ENCODE measurements at regions not wholly inside any gene's neighbourhood (a gene's known extent, or its start where the extent isn't known, plus 50 kb on each side); places are given as distances from the start of the nearest gene placed in this dataset.
"Not testable (repeated sequence)": the region's sequence is repeated elsewhere in the genome, so short reads cannot be mapped to it uniquely, and the experiment has no call there.

DNA sequence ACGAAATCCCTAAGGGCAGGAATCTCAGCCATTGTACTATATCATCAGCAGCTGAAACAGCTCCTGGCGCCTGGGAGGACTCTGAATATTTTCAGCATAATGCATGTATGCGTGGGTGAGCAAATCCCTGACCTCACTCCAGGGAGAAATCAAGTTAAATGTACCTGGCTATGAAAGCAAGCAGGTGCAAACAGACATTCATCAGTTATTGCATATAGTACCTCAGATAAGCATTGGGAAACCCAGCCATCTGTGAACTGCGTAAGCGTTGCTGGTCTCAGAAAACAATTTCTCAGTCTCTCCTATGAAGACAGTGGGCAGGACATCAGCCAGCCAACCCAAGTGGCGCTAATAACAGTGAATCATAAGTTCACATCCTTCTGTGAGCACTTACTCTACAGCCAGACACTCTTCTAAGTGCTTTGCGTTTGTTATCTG lies 622.6 kb downstream of the EPM2A start:
- DNase-seq (ENCODE audit: low spot score): no peak

DNA sequence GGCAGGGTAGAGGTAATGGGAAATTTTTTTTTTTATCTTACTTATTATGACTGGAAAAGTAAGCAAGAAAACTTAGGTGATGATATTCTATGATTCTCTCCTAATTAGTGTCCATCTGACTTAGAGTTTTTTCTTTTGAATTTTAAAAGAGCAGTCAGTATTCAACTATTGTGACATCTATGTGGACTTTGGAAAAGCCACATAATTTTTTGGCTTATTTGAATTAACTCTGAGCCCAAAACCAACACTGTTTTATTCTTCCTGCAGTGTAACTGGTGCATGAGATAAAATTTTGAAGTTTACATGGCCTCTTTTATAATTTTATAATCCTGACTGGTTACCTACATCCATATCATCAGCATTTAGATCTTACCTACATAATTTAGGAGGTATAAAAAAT lies 619.7 kb downstream of the EPM2A start:
- no peak for DNase-seq (ENCODE audit: low spot score)

DNA sequence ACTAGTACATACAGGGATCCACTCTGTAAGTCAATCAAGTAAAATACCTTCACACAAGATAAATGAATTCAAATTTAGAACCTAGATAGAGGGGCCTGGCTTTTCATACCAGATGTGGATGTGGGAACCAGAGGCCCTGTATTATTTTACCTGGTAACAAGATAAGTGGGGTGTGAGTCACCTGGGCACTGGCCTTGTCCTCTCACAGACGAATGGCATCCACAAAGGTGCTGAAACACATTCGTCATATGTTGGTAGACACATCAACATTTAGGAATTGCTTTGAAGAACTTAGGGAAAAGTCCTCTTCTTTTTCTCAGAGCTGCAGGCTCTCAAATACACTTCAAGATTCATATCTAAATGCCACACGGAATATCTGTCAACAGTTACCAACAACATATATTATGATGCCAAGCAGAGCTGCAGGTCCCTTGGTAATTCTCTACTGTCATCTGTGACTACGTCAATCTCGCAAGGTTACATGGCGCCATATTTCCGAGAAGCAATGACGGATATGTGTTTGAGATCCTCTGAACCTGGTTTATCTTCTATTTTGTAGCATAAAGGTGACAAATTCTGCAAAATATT lies 618.6 kb downstream of the EPM2A start:
- no peak for DNase-seq (ENCODE audit: low spot score)

DNA sequence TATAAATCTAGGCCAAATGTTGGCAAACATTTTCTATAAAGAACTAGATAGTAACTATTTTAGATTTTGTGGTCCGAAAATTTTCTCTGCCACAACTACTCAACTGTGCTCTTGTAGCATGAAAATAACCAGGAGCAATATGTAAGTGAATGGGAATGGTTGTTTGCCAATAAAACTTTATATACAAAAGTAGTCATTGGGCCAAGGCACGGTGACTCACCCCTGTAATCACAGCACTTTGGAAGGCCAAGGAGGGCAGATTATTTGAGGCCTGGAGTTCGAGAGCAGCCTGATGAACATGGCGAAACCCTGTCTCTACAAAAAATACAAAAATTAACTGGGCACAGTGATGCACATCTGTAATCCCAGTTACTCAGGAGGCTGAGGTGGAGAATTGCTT lies 617.1 kb downstream of the EPM2A start:
- peak; percentile 12 for DNase-seq (ENCODE audit: low spot score)

DNA sequence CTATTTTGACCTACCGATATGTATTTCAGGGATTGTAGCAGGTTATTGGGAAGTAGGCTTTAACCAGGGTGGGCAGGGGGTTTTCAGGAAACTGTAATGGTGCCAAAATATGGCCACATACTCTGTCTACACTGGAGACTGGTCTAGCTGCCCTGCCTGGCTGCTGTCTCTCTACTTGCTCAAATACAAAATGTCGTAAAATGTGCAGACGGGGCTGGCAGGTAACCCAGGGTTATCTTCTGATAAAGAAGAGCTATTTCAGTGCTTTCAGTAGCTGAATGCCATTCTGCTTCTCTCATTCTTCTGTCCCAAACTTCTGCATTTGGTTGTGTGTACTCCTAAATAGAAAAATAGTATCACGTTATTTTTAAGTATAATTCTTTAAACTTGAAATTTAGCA lies 616.2 kb downstream of the EPM2A start:
- no peak for DNase-seq (ENCODE audit: low spot score)

DNA sequence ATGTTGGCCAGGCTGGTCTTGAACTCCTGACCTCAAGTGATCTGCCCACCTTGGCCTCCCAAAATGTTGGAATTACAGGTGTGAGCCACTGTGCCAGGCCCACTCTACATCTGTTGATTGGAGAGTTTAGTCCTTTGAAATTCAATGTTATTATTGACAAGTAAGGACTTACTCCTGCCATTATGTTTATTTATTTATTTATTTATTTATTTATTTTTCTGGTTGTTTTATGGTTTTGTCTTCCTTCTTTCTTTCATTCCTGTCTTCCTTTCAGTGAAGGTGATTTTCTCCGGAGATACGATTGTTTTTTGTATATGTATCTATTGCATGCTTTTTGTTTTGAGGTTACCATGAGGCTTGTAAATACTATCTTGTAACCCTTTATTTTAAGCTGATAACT lies 602.6 kb downstream of the EPM2A start:
- no peak for DNase-seq (ENCODE audit: low spot score)

DNA sequence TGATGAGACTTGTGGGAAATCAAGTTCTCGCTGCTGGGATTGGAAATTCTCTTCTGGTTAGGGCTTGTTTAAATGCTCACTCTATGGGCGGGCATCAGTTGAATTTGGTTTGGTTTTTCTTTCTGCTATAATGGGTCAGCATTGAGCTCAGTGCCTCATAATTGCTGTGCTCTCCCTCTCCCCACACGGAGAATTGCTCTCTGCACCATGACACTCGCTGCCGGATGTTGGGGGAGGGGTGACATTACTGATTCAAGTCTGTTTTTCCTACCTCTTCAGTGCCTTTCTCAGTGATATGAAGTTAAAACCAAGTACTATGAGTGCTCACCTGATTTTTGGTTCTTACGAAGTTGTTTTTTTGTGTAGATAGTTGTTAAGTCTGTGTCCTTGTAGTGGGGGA lies 599.6 kb downstream of the EPM2A start:
- no peak for DNase-seq (ENCODE audit: low spot score)

DNA sequence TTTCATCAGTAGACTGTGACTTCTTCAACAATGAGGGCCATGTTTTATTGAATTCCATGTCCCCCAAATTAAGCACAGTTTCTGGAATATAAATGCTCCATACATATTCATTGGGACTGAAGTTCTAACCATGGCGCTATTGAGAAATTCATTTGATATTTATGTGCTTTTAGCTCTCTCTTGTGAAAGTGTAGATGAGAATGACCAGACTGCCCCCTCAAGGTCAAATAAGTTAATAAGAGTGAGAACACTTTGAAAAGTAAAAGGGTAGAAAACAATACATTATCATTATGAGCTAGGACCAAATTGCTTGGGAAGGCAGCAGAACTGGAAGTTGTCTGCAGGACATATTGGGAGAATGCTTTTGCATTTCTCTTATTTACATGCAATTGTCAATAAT lies 597.9 kb downstream of the EPM2A start:
- DNase-seq (ENCODE audit: low spot score): peak; percentile 6

DNA sequence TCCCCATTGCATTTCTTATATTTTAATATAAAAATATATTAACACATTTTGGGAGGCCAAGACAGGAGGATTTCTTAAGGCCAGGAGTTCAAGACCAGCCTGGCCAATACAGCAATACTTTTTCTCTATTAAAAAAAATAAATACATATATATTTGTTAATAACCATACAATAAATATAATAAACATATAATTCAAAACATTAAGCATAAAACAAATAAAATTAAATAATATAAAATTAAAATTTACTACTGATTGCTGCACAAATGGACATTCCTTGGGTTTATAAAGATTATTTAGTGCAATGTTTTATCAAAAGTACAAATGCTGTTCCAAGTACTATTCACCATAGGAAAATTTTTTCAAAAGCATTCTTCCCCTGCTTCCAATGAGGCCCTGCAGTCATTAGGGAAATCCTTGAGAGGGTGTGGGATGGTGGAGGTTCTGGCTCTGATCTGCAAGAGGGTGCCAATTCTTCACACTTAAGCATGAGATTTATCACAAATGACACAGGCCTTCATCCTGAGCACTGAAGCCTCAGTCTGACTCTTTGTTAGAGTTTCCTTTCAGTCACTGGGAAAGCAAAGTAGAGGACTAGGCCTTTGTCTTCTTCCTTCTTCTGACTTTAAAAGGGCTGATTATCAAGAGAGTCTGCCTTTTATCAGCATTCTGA lies 596.7 kb downstream of the EPM2A start:
- DNase-seq (ENCODE audit: low spot score): no peak

DNA sequence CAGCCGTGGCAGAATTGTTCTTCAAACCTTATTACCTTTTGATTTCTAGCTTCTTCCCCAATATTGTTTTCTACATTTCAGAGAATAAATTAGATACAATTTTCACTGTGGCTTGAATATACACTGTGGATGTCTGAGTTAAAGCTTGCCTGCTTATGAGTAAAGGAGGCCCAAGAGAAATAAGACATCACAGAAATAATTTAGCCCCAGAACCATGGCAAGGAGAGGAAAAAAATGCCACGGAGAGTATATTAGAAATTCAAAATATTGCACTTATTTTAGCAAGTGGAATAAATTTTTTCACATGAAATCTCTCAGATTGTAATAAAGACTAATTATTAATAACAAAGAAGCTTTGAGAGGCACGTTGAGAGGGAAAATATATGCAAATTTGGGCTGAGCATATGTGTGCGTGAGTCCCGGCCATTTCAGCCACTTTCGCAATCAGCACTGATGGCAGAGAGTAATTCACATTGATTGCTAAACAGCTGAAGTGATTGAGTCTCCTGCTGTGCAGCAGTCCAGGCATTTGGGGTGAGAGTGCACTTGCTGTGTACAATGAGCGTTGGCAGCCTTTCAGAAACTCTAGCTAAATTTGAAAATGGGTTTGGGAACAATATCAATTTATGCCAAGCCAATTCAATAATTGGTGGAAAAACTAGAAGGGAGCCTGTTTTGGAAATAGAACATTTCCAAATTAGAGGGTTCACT lies 596.0 kb downstream of the EPM2A start:
- DNase-seq (ENCODE audit: low spot score): no peak

DNA sequence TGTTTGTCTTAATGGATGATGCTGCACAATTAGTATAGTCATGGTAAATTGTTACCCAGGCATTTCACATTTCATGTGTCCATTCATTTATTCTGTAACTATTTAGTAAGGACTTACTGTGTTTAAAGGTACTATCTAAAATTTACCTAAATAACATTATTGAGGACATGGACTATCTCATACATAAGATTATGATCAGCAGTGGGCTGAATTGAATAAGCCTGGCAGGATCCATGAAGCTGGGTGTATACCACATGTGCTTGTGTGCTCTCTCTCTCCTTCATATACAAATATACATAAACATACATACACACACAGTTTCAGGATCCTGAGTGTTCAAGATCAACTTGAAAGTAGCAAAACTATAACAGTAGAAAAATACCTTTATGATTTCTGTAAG lies 595.4 kb downstream of the EPM2A start:
- DNase-seq (ENCODE audit: low spot score): no peak

DNA sequence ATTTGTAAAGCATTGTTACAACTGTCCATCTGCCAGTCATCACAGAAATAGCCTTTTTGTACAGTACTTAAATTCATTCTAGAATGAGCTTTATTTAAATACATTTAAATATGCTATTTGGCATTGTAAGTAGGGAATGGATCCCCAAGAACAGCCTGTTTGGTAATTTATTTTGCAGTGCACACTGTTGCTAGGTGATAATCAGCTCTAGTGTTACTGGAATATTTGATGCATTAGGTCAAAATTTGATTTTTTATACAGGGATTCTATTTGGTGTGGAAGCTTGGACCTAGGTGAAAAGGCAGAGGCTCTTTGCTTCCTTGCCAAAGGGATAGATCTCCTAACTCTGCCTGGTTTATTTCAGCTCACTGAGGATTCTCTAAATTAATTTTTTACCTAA lies 593.7 kb downstream of the EPM2A start:
- DNase-seq (ENCODE audit: low spot score): no peak

DNA sequence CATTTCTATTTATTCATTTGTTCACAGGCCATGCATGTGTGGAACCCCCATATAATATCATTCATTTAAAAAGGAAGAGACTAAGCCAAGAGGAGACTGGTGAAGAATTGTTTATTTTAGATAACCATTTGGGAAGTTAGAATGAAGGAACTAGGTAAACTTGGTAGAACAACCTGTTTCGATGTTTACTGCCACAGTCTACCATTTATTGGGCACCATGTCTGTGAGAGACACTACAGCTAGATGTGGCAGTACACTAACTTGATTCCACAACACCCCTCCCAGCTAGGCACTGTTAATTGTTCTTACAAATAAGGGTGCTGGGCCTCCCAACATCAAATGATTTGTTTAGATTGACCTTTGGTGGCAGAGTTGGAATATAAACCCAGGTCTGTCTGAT lies 592.4 kb downstream of the EPM2A start:
- DNase-seq (ENCODE audit: low spot score): no peak

DNA sequence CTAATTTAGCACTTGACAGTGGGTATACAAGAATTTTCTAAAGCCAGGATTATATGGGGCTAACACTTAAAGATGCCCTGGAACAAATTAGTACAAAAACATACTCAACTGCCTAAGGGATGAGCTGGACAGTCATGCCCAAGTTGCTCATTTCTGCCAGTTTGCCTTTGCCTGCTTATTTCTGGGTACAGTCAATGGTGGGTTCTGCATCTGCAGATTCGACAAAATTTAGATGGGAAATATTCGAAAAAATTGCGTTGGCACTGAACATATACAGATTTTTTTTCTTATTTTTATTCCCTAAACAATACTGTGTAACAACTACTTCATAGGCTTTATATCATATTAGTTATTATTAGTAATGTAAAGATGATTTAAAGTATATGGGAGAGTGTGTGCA lies 591.9 kb downstream of the EPM2A start:
- no peak for DNase-seq (ENCODE audit: low spot score)

DNA sequence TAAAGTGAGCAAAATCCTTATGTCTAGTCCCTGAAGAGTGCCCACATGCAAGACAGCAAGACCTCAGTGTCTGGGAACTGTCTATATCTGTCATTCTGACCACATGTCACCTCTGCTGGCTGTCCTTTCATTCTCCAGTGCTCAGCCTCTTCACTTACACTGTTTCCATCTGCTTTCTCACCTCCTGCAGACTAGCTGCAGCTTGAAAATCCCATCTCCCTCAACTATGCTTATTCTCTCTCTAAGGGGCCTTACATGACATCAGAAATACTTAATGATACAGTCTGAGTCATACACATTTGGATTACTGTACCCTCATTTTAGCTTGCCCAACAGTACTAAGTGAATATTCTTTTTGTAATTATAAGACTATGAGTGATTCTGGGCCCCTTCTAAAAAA lies 587.8 kb downstream of the EPM2A start:
- DNase-seq (ENCODE audit: low spot score): peak; percentile 44

DNA sequence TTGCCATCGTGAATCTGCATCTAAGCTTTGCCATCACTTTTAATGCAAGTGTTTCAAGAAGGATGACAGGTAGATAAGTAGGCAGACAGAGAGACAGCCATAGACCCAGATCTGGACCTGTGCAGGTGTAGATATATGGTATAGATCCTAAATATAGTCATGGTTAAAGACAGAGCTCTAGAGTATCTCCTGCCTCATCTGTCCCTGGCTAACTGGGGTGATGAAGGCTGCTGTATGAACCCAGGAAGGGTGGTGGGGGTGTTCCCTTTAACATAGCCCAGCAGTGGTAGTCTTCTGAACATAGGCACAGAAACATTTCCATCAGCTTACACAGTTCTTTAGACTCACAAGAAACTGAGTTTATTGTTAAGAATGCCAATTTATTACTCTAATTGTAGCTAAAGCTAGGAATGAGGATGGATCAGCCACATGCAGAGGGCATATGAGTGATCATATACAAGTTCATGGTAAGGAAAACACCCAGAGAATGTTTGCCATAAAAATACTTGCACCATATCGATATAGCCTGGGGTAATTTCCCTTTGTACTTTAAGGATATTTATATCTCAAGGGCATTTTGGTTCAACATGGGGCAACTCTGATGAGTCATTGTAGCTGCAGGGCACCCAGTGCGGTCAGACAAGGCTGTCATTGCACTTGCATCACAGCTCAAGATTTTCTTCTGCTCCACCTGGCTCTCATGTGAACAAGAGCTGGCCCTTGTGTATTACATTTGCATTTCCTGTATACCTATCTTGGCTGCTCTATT lies 587.2 kb downstream of the EPM2A start:
- peak; percentile 57 for DNase-seq (ENCODE audit: low spot score)

DNA sequence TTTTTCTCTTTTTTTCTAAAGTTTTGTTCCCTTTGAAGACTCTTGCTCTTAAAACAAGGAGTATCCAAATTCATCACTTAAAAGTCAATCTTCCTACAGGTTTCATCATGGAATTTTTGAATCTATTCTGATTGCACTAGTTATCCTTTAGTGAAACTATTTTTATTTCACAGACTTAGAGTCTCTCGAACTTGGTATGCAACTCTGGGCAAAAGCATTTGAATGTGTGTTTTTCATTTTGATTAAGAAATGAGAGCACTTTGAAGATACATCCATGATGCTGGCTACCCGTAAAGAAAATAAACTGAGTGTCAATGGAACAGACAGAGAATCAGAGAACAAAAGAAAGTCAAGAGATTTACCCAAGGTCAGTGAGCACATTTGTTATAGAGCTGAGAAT lies 586.5 kb downstream of the EPM2A start:
- DNase-seq (ENCODE audit: low spot score): no peak

DNA sequence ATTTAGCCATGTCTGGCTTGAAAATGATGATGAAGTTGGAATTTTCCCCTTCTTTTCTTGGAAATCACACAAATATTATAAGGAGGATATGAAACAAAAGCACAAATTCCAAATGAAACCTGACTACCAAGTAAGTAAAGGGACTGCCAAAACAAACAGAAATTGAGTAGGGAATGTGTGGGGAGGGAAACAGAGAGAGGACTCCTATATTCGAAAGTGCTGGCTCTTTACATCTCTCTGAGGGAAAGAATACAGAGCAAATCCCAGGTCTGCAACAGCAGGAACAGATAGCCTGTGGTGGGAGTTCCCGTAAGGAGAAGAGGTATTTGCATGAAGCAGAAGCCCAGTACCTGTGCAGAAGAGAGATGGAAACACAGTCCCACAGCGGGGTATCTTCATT lies 583.7 kb downstream of the EPM2A start:
- DNase-seq (ENCODE audit: low spot score): no peak

DNA sequence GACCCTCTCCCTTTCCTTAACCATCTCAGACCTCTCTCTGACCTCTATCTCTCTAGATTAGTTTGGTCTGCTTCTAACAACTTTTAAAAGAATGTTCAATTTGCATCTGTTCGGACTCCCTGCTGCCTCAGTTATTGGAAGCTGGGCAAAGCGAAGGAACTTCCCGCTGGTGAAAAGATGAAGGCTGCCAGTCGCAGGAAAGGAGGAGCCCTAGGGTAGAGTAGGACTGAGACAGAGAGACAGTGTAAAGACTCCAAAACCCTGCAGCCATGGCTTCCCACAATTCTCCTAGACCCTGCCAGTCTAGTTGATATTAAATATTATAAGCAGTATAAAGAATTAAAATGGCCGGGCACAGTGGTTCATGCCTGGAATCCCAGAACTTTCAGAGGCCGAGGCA lies 581.8 kb downstream of the EPM2A start:
- no peak for DNase-seq (ENCODE audit: low spot score)

DNA sequence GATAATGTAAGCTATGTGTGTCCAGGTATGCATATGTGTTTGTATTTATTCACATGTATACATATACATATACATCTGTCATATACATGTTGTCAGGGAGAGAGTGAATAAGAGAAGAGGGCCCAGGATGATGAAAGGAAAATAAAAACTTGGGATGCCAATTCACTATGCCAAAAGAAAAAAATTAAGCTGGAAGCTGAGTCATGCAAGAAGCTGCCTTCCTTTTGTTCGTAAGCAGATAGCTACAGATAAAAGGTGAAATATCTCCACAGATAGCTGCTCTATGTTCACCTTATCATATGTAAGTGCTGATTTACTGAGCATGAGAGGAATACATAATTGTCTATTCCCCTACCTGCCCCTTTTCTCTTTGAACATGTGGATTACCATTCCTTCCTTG lies 579.9 kb downstream of the EPM2A start:
- DNase-seq (ENCODE audit: low spot score): no peak

DNA sequence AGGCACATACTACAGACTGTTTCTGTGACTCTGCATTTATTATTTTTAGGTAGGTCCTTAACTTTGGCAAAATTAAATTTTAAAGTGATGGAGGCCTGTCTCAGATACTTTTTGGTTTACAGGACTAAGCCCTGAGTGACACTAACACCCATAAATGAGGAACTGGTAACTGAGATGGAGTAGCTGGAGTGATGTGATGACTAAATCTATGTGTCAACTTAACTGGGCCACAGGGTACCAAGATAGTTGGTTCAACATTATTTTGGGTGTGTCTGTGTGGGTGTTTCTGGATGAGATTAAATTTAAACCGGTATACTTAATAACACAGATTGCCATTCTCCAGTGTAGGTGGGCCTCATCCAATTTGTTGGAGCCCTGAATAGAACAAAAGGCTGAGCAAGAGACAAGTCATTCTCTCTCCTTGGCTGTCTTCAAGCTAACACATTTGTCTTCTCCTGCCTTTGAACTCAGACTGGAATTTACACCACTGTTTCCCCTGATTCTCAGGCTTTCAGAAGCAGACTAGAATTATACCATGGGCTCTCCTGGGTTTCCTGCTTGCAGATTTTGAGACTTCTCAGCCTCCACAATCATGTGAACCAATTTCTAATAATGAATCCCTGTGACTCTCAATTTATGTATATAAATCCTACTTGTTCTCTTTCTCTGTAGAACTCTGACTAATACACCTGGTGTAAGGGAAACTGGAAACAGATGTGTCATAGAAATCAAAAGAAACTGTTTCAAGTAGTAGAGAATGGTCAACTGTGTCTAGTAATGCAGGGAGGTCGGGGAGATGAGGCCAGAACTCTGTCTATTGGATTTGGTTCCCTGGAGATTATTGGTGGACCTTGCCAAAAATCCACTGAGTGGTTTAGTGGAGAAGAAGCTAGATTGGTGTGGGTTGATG lies 579.2 kb downstream of the EPM2A start:
- DNase-seq (ENCODE audit: low spot score): no peak

DNA sequence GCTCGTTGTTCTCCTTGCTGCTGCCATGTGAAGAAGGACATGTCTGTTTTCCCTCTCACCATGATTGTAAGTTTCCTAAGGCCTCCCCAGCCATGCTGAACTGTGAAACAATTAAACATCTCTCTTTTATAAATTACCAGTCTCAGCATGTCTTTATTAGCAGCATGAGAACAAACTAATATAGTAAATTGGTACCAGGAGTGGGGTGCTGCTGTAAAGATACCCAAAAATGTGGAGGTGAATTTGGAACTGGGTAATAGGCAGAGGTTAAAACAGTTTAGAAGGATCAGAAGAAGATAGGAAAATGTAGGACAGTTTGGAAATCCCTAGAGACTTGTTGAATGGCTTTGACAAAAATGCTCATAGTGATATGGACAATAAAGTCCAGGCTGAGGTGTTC lies 576.7 kb downstream of the EPM2A start:
- not testable (repeated sequence) for DNase-seq (ENCODE audit: low spot score)
